Neural cell (in vitro differentiated cells): ENCODE measurements at regions not wholly inside any gene's neighbourhood (a gene's known extent, or its start where the extent isn't known, plus 50 kb on each side); places are given as distances from the start of the nearest gene placed in this dataset.

Experiments used
- H2AFZ ChIP-seq: fragments of 200-600, 300-800 bp; sonication (generic), shearing (Covaris generic); 2 replicates; pipeline ENCODE4 v1.6.0; 2014; ENCODE audit warnings: low read depth, mild to moderate bottlenecking, antibody characterized with exemption, low read length, moderate library complexity
- H3F3A ChIP-seq: fragments of 200-600 bp; shearing (Covaris generic); 2 replicates; pipeline ENCODE4 v1.6.1; 2016; ENCODE audit warnings: mild to moderate bottlenecking, moderate library complexity, mixed read lengths, antibody characterized with exemption, low read length; ENCODE audit not compliant: insufficient read depth, poor library complexity, severe bottlenecking
- H3K27ac ChIP-seq: fragments of 200-600, 300-800 bp; sonication (generic), shearing (Covaris generic); 2 replicates; pipeline ENCODE4 v1.5.1; 2014; ENCODE audit warnings: mild to moderate bottlenecking, low read length, moderate library complexity
- H3K27me3 ChIP-seq: fragments of 300-800, 200-600 bp; sonication (generic), shearing (Covaris generic); 2 replicates; pipeline ENCODE4 v1.6.0; 2014; ENCODE audit warnings: mild to moderate bottlenecking, low read depth, low read length, moderate library complexity; ENCODE audit not compliant: insufficient read depth
- H3K36me3 ChIP-seq: fragments of 300-800, 200-600 bp; sonication (generic), shearing (Covaris generic); 2 replicates; pipeline ENCODE4 v1.5.1; 2014; ENCODE audit warnings: mild to moderate bottlenecking, antibody characterized with exemption, low read length, moderate library complexity; ENCODE audit not compliant: insufficient read depth
- H3K4me2 ChIP-seq: fragments of 300-800, 200-600 bp; sonication (generic), shearing (Covaris generic); 2 replicates; pipeline ENCODE4 v1.6.0; 2014; ENCODE audit warnings: mild to moderate bottlenecking, low read length
- H3K4me3 ChIP-seq: fragments of 300-800, 200-600 bp; sonication (generic), shearing (Covaris generic); 2 replicates; pipeline ENCODE4 v1.5.1; 2014; ENCODE audit warnings: mild to moderate bottlenecking, low read length, moderate library complexity
- H3K79me2 ChIP-seq: fragments of 200-600 bp; shearing (Covaris generic); replicated peaks from 2 replicates; pipeline ENCODE4 v1.6.0; 2014; ENCODE audit warnings: mild to moderate bottlenecking, low read length, moderate library complexity; ENCODE audit not compliant: insufficient read depth
- H3K9ac ChIP-seq: fragments of 300-800, 200-600 bp; sonication (generic), shearing (Covaris generic); 2 replicates; pipeline ENCODE4 v1.6.1; 2016; ENCODE audit warnings: mild to moderate bottlenecking, low read length, mixed read lengths
- H3K9me2 ChIP-seq: fragments of 200-600 bp; shearing (Covaris generic); 2 replicates; pipeline ENCODE4 v1.6.1; 2016; ENCODE audit warnings: mild to moderate bottlenecking, low read length, mixed read lengths; ENCODE audit not compliant: insufficient read depth
- H3K9me3 ChIP-seq: fragments of 200-600, 300-800 bp; sonication (generic), shearing (Covaris generic); 2 replicates; pipeline ENCODE4 v1.6.1; 2016; ENCODE audit warnings: mild to moderate bottlenecking, mixed run types, low read length, moderate library complexity, mixed read lengths
- H4K20me1 ChIP-seq: fragments of 200-600 bp; shearing (Covaris generic); 2 replicates; pipeline ENCODE4 v1.6.1; 2016; ENCODE audit warnings: mild to moderate bottlenecking, mixed run types; ENCODE audit not compliant: insufficient read depth
- CTCF ChIP-seq: fragments of 450-650 bp; IDR thresholded peaks from 2 replicates; pipeline ENCODE4 v1.5.1; 2014; ENCODE audit warnings: antibody characterized with exemption, mild to moderate bottlenecking, moderate library complexity; ENCODE audit not compliant: poor library complexity, severe bottlenecking
- EP300 ChIP-seq: fragments of 450-650 bp; conservative IDR thresholded peaks from 2 replicates; pipeline ENCODE4 v1.6.1; 2014; ENCODE audit warnings: antibody characterized with exemption, mild to moderate bottlenecking, moderate library complexity; ENCODE audit not compliant: poor library complexity, severe bottlenecking
- EZH2 ChIP-seq: fragments of 200-600, 300-800 bp; shearing (Covaris generic), sonication (generic); IDR thresholded peaks from 2 replicates; pipeline ENCODE4 v1.6.1; 2014; ENCODE audit warnings: antibody characterized with exemption, low read length, borderline replicate concordance, mild to moderate bottlenecking; ENCODE audit not compliant: insufficient read depth, poor library complexity, severe bottlenecking
- MXI1 ChIP-seq: fragments of 450-650 bp; conservative IDR thresholded peaks from 2 replicates; pipeline ENCODE4 v1.6.1; 2014; ENCODE audit warnings: antibody characterized with exemption, mild to moderate bottlenecking; ENCODE audit not compliant: poor library complexity, severe bottlenecking
- POLR2AphosphoS5 ChIP-seq: IDR thresholded peaks from 2 replicates; pipeline ENCODE4 v1.6.1; 2012
- RAD21 ChIP-seq: fragments of 450-650 bp; conservative IDR thresholded peaks from 2 replicates; pipeline ENCODE4 v1.6.1; 2014; ENCODE audit warnings: antibody characterized with exemption, mild to moderate bottlenecking, moderate library complexity
- REST ChIP-seq: IDR thresholded peaks from 2 replicates; pipeline ENCODE4 v1.6.1; 2012; ENCODE audit warnings: borderline replicate concordance
- SMC3 ChIP-seq: fragments of 450-650 bp; conservative IDR thresholded peaks from 2 replicates; pipeline ENCODE4 v1.6.1; 2014; ENCODE audit warnings: antibody characterized with exemption, mild to moderate bottlenecking, moderate library complexity; ENCODE audit not compliant: poor library complexity
- TAF1 ChIP-seq: IDR thresholded peaks from 2 replicates; pipeline ENCODE4 v1.6.1; 2012; ENCODE audit warnings: low read depth

- H2AFZ ChIP-seq = no peak overlapping the region
- H3K36me3 ChIP-seq = no peaks in the 10 kb centered on the region
- H3K79me2 ChIP-seq = no peaks in the 10 kb centered on the region
- TF ChIP-seq SMC3 = no peak
- no peak for TF ChIP-seq REST
- no peak for TF ChIP-seq RAD21
- TF ChIP-seq MXI1 = no peak
- TF ChIP-seq EZH2 = no peak
- TF ChIP-seq POLR2AphosphoS5 = no peak
- TF ChIP-seq EP300 = no peak
- no peak for TF ChIP-seq CTCF
- TF ChIP-seq TAF1 = no peak
- no peak overlapping the region for H3K9ac ChIP-seq
- no peak overlapping the region for H3K4me3 ChIP-seq
- no peaks in the 10 kb centered on the region for H3K9me2 ChIP-seq
- H4K20me1 ChIP-seq = no peaks in the 10 kb centered on the region
- no peaks in the 10 kb centered on the region for H3F3A ChIP-seq
- no peak overlapping the region for H3K27ac ChIP-seq
- no peaks in the 10 kb centered on the region for H3K27me3 ChIP-seq
- H3K4me2 ChIP-seq = no peak overlapping the region
- H3K9me3 ChIP-seq = no peaks in the 10 kb centered on the region
These were observed 103.7 kb upstream of the CD180 start for GRCh38 chr5:67300326-67300725.

DNA sequence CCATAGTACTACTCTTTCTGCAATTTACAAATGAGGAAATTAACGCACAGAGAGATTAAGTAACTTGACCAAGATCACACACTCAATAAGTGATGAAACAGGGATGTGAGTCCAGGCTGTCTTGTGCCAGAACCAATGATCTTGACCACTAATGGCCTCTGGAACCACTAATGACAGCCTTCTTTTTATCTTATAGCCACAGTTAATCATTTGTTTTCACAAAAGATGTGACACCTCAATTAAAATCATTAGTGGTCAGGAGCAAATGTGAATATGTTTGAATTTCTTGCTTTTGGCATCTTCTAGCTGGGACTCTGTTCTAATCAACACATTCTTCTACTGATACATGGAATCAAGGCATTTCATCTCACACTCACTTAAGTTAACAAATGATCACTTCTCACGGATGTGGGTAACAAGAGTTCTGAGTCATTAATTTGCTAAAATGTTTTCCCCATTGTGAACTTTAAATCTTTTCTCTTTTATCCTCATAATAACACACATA lies 102.7 kb upstream of the CD180 start:
- Histone ChIP-seq H2AFZ (no peak overlapping the region), H3K9me3 (no peaks in the 10 kb centered on the region), H3K79me2 (no peaks in the 10 kb centered on the region), H3F3A (no peaks in the 10 kb centered on the region), H3K4me3 (no peak overlapping the region), H3K27ac (no peak overlapping the region), H3K9ac (no peak overlapping the region), H3K36me3 (no peaks in the 10 kb centered on the region), H3K9me2 (no peaks in the 10 kb centered on the region), H3K4me2 (no peak overlapping the region), H4K20me1 (no peaks in the 10 kb centered on the region), H3K27me3 (no peaks in the 10 kb centered on the region)
- TF ChIP-seq EP300 = no peak
- no peak for TF ChIP-seq REST
- TF ChIP-seq POLR2AphosphoS5 = no peak
- no peak for TF ChIP-seq EZH2
- no peak for TF ChIP-seq RAD21
- no peak for TF ChIP-seq CTCF
- no peak for TF ChIP-seq MXI1
- TF ChIP-seq SMC3 = no peak
- TF ChIP-seq TAF1 = no peak
